Upper lobe of left lung (tissue), 6 donors: ENCODE measurements at regions not wholly inside any gene's neighbourhood (a gene's known extent, or its start where the extent isn't known, plus 50 kb on each side); places are given as distances from the start of the nearest gene placed in this dataset.

Experiments
- ATAC-seq, 2 donors: fragments of 200-7000 bp; cut with Tn5 transposase; one replicate each; pipeline ENCODE4 v1.9.1; 2022; ENCODE audit warnings: mild to moderate bottlenecking in 2 of 2, moderate library complexity in 2 of 2; ENCODE audit not compliant: low FRiP score in 2 of 2
- DNase-seq, 2 donors: peaks; one replicate each; pipeline ENCODE4 v3.0.0-alpha.2; 2019 to 2020
- H3K27ac ChIP-seq, 4 donors: fragments of 200-600 bp; sonication (generic); one replicate each; pipeline ENCODE4 v1.5.1; 2016 to 2019
- H3K27me3 ChIP-seq, 4 donors: fragments of 200-600 bp; sonication (generic); one replicate each; pipeline ENCODE4 v1.5.1; 2017 to 2019
- H3K36me3 ChIP-seq, 4 donors: fragments of 200-600 bp; sonication (generic); one replicate each; pipeline ENCODE4 v1.5.1; 2016 to 2019
- H3K4me1 ChIP-seq, 4 donors: fragments of 200-600 bp; sonication (generic); one replicate each; pipeline ENCODE4 v1.5.1; 2018 to 2019
- H3K4me3 ChIP-seq, 4 donors: fragments of 200-600 bp; sonication (generic); one replicate each; pipeline ENCODE4 v1.5.1; 2017 to 2019; ENCODE audit warnings: mild to moderate bottlenecking in 2 of 4, moderate library complexity in 1 of 4
- H3K9me3 ChIP-seq, 4 donors: fragments of 200-600 bp; sonication (generic); one replicate each; pipeline ENCODE4 v1.5.1; 2018 to 2019
- EP300 ChIP-seq, 4 donors: sonication (generic); formaldehyde crosslinking; IDR thresholded peaks; one replicate each; pipeline ENCODE4 v1.5.1; 2017; ENCODE audit warnings: antibody characterized with exemption in 4 of 4, control low read depth in 2 of 4
- POLR2A ChIP-seq, 4 donors: fragments of 450-650 bp; IDR thresholded peaks; one replicate each; pipeline ENCODE4 v1.5.1; 2016 to 2017; ENCODE audit warnings: antibody characterized with exemption in 4 of 4, mild to moderate bottlenecking in 2 of 4
- POLR2AphosphoS5 ChIP-seq, 2 donors: sonication (generic); formaldehyde crosslinking; IDR thresholded peaks; one replicate each; pipeline ENCODE4 v1.5.1; 2017; ENCODE audit warnings: antibody characterized with exemption in 2 of 2
- WGBS, 2 donors: methylation state at CpG; one replicate each; pipeline ENCODE4 v1.1.5; 2017 to 2018; 5-methylcytosine and 5-hydroxymethylcytosine counted together
- TF ChIP-seq, protein P1 (sequence below), 6 experiments: fragments of 450-650 bp in 4 of 6; fragments of 200-600 bp in 2 of 6; sonication (generic) in 2 of 6; IDR thresholded peaks; one replicate each; pipeline ENCODE4 v1.5.1; 2016 to 2019; ENCODE audit warnings: antibody characterized with exemption in 6 of 6
- donor health status: DM: no; HTN: no; CAD: no; lungs with moderate emphysema.
- donor health status: DM: no; HTN: yes; CAD: no; lungs with severe emphysema.

DNA sequence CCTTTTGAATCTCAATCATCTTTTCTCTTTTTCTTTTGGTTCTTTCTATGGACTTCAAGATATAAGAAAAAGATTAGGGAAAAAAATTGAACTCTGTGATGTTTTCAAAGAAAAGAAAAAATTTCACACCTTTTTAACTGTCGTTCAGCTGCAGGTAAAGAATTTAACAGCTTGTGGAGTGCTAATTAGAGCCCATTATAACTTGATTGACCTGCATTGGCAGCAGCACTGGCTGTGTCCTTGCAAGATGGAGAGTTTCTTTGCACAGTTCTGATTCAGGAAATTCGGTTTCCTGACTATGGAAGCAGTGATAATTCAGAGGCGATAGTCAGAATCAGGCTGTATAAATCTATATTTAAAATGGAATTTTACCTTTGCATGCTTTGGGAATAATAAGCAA, 183.2 kb upstream of the DACH1 start:
- TF ChIP-seq POLR2A (IDR thresholded peaks at IDR 0.05) (no peak), EP300 (IDR thresholded peaks at IDR 0.05) (no peak), POLR2AphosphoS5 (IDR thresholded peaks at IDR 0.05) (no peak)
- TF ChIP-seq, protein P1, sequence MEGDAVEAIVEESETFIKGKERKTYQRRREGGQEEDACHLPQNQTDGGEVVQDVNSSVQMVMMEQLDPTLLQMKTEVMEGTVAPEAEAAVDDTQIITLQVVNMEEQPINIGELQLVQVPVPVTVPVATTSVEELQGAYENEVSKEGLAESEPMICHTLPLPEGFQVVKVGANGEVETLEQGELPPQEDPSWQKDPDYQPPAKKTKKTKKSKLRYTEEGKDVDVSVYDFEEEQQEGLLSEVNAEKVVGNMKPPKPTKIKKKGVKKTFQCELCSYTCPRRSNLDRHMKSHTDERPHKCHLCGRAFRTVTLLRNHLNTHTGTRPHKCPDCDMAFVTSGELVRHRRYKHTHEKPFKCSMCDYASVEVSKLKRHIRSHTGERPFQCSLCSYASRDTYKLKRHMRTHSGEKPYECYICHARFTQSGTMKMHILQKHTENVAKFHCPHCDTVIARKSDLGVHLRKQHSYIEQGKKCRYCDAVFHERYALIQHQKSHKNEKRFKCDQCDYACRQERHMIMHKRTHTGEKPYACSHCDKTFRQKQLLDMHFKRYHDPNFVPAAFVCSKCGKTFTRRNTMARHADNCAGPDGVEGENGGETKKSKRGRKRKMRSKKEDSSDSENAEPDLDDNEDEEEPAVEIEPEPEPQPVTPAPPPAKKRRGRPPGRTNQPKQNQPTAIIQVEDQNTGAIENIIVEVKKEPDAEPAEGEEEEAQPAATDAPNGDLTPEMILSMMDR (IDR thresholded peaks at IDR 0.05): no peak
- H3K4me1 ChIP-seq: no peaks in the 10 kb centered on the region
- no peaks in the 10 kb centered on the region for H3K36me3 ChIP-seq
- no peaks in the 10 kb centered on the region for H3K9me3 ChIP-seq
- ATAC-seq (no peak), DNase-seq (no peak)
- no peaks in the 10 kb centered on the region for H3K27me3 ChIP-seq
- H3K27ac ChIP-seq: no peak overlapping the region
- WGBS, 2 donors: 37 to 40% methylated on average over 3 of the region's 3 CpGs
- H3K4me3 ChIP-seq: no peak overlapping the region

DNA sequence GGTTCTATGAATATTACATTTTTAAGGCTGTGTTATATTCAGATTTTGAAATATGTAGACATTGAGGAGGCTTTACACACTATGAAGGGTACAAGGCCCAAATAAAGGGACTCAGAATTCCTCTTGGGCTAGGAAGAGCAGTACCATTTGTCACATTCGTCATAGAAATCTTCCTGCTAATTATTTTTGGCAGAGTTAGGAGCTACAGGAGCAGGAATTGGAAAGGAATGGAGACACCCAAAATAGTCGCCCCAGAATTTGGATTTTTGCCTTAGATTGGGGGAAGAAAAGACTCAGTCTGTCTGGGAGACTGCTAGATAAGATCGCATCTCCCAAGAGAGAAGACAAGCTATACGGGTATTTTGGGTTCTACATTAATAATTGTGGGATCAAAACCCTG, 176.4 kb upstream of the DACH1 start:
- Histone ChIP-seq H3K9me3 (no peaks in the 10 kb centered on the region), H3K36me3 (no peaks in the 10 kb centered on the region), H3K27ac (no peak overlapping the region), H3K4me1 (no peaks in the 10 kb centered on the region), H3K27me3 (no peaks in the 10 kb centered on the region), H3K4me3 (no peak overlapping the region)
- ATAC-seq (no peak), DNase-seq (no peak)
- WGBS, 2 donors: 83 to 88% methylated on average over 4 of the region's 4 CpGs
- TF ChIP-seq, protein P1 (IDR thresholded peaks at IDR 0.05): no peak
- no peak for TF ChIP-seq POLR2AphosphoS5 (IDR thresholded peaks at IDR 0.05)
- no peak for TF ChIP-seq EP300 (IDR thresholded peaks at IDR 0.05)
- TF ChIP-seq POLR2A (IDR thresholded peaks at IDR 0.05): no peak

DNA sequence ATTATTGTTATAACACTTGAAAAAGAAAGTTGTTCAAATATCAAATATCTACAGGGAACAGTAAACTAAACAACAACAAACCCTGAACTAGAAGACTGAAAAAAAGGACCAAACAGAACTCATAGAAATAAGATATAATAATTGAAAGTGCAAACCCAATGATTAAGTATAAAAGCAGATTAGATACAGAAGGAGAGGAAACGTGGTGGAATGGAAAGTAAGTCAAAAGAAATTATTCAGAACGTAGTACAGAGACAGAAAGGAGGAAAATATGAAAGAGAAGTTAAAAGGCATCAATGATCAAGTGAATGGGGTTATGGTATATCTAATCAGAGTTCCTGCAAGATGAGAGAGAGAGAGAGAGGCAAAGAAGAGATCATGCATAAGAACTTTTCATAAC, 174.2 kb upstream of the DACH1 start:
- no peak for ATAC-seq
- no peaks in the 10 kb centered on the region for H3K9me3 ChIP-seq
- DNase-seq: no peak
- TF ChIP-seq, protein P1 (IDR thresholded peaks at IDR 0.05): no peak
- TF ChIP-seq POLR2A (IDR thresholded peaks at IDR 0.05): no peak
- no peak for TF ChIP-seq POLR2AphosphoS5 (IDR thresholded peaks at IDR 0.05)
- no peak for TF ChIP-seq EP300 (IDR thresholded peaks at IDR 0.05)
- H3K36me3 ChIP-seq: no peaks in the 10 kb centered on the region
- no peak overlapping the region for H3K4me3 ChIP-seq
- no peaks in the 10 kb centered on the region for H3K27me3 ChIP-seq
- no peak overlapping the region for H3K27ac ChIP-seq
- H3K4me1 ChIP-seq: no peaks in the 10 kb centered on the region
- WGBS, 2 donors: 63 to 74% methylated on average over 2 of the region's 2 CpGs

GRCh38 chr13:72039126-72039525, 172.1 kb upstream of the DACH1 start:
- no peaks in the 10 kb centered on the region for H3K36me3 ChIP-seq
- no peaks in the 10 kb centered on the region for H3K9me3 ChIP-seq
- no peak for ATAC-seq
- no peak overlapping the region for H3K4me3 ChIP-seq
- H3K27ac ChIP-seq: no peak overlapping the region
- TF ChIP-seq POLR2A (IDR thresholded peaks at IDR 0.05): no peak
- TF ChIP-seq POLR2AphosphoS5 (IDR thresholded peaks at IDR 0.05): no peak
- TF ChIP-seq EP300 (IDR thresholded peaks at IDR 0.05): no peak
- TF ChIP-seq, protein P1 (IDR thresholded peaks at IDR 0.05): no peak
- H3K27me3 ChIP-seq: no peaks in the 10 kb centered on the region
- no peaks in the 10 kb centered on the region for H3K4me1 ChIP-seq
- DNase-seq: no peak
- WGBS, 2 donors: 92% methylated on average over 3 of the region's 3 CpGs

DNA sequence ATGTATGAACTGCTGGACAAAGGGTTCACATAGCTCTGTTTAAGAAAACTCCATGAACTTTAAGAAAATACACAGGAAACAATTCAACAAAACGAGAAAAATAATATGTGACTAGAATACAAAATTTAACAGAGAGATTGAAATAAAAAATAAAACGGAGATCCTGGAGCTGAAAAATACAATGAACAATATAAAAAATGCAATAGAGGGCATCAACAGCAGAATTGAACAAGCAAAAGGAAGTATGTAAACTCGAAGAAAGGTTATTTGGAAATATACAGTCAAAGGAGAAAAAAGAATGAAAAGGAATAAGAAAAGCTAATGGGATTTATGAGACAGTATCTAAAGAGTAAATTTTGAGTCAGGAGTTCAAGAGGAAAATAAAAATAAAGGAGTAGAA, 163.0 kb upstream of the DACH1 start:
- 80 to 82% methylated on average over 3 of the region's 3 CpGs for WGBS, 2 donors
- Histone ChIP-seq H3K27me3 (no peaks in the 10 kb centered on the region), H3K27ac (no peak overlapping the region), H3K4me3 (no peak overlapping the region), H3K9me3 (peaks cover 3 to 10% (median 8%) of the 10 kb centered on the region in 4 donors), H3K36me3 (no peaks in the 10 kb centered on the region), H3K4me1 (no peaks in the 10 kb centered on the region)
- ATAC-seq (no peak), DNase-seq (no peak)
- TF ChIP-seq EP300 (IDR thresholded peaks at IDR 0.05) (no peak), POLR2AphosphoS5 (IDR thresholded peaks at IDR 0.05) (no peak), POLR2A (IDR thresholded peaks at IDR 0.05) (no peak)
- TF ChIP-seq, protein P1 (IDR thresholded peaks at IDR 0.05): no peak
